CD14-positive monocyte (primary cell): ENCODE measurements at regions not wholly inside any gene's neighbourhood (a gene's known extent, or its start where the extent isn't known, plus 50 kb on each side); places are given as distances from the start of the nearest gene placed in this dataset.
A peak's percentile ranks its signal among the peaks of the same experiment; 100 is the strongest.

Experiments used
- DNase-seq, 3 donors: peaks; one replicate each; pipeline ENCODE4 v3.0.0-alpha.2; 2011 to 2022
- H2AFZ ChIP-seq: 2 replicates; pipeline ENCODE4 v1.6.0; 2012; ENCODE audit warnings: mild to moderate bottlenecking, low read depth, low read length, inconsistent platforms; ENCODE audit not compliant: insufficient read depth, poor library complexity, severe bottlenecking
- H3K27ac ChIP-seq, 2 donors: 1 replicate in 1 of 2; 2 replicates in 1 of 2; pipeline ENCODE4 v1.5.1; 2012 to 2013; ENCODE audit warnings: low read length in 2 of 2, control low read depth in 1 of 2, inconsistent platforms in 1 of 2, low read depth in 1 of 2, mild to moderate bottlenecking in 1 of 2
- H3K27me3 ChIP-seq, 2 donors: one replicate each; pipeline versions ENCODE4 v1.6.0 to v1.6.1; 2011 to 2013; ENCODE audit warnings: low read length in 2 of 2; ENCODE audit not compliant: control insufficient read depth in 2 of 2, insufficient read depth in 2 of 2
- H3K36me3 ChIP-seq, 2 donors: replicated peaks in 1 of 2; 1 replicate in 1 of 2; 2 replicates in 1 of 2; pipeline versions ENCODE4 v1.5.1 to v1.6.1; 2012 to 2013; ENCODE audit warnings: low read length in 2 of 2, control low read depth in 1 of 2, inconsistent platforms in 1 of 2, mild to moderate bottlenecking in 1 of 2; ENCODE audit not compliant: insufficient read depth in 2 of 2, control insufficient read depth in 1 of 2
- H3K4me1 ChIP-seq, 2 donors: 1 replicate in 1 of 2; 2 replicates in 1 of 2; pipeline versions ENCODE4 v1.5.1 to v1.6.1; 2012 to 2013; ENCODE audit warnings: low read length in 2 of 2, control low read depth in 1 of 2, inconsistent platforms in 1 of 2, mild to moderate bottlenecking in 1 of 2, moderate library complexity in 1 of 2; ENCODE audit not compliant: insufficient read depth in 2 of 2, control insufficient read depth in 1 of 2
- H3K4me2 ChIP-seq: replicated peaks from 2 replicates; pipeline ENCODE3; 2012; ENCODE audit warnings: low read length, moderate library complexity, mild to moderate bottlenecking; ENCODE audit not compliant: poor library complexity, severe bottlenecking; ENCODE audit errors: extremely low read depth
- H3K4me3 ChIP-seq, 3 experiments: fragments of 200-600 bp in 1 of 3; sonication (generic) in 1 of 3; replicated peaks in 1 of 3; 1 replicate in 2 of 3; 2 replicates in 1 of 3; pipeline ENCODE4 v1.5.1; 2011 to 2013; ENCODE audit warnings: low read length in 3 of 3, mild to moderate bottlenecking in 3 of 3, control low read depth in 2 of 3, low read depth in 2 of 3, inconsistent platforms in 1 of 3, moderate library complexity in 1 of 3
- H3K79me2 ChIP-seq: 2 replicates; pipeline ENCODE4 v1.6.0; 2012; ENCODE audit warnings: mild to moderate bottlenecking, control low read depth, inconsistent platforms, low read length, moderate library complexity; ENCODE audit not compliant: insufficient read depth
- H3K9ac ChIP-seq: 2 replicates; pipeline ENCODE4 v1.6.0; 2017; ENCODE audit warnings: low read length, mild to moderate bottlenecking; ENCODE audit not compliant: insufficient read depth, poor library complexity, severe bottlenecking
- H3K9me3 ChIP-seq, 2 donors: replicated peaks in 1 of 2; 1 replicate in 1 of 2; 2 replicates in 1 of 2; pipeline versions ENCODE4 v1.5.1 to v1.6.1; 2012 to 2013; ENCODE audit warnings: low read length in 2 of 2, control low read depth in 1 of 2; ENCODE audit not compliant: control insufficient read depth in 1 of 2, insufficient read depth in 1 of 2
- H4K20me1 ChIP-seq: 2 replicates; pipeline ENCODE4 v1.6.0; 2012; ENCODE audit warnings: mild to moderate bottlenecking, low read length, control low read depth, moderate library complexity; ENCODE audit not compliant: insufficient read depth
- H3K27ac Mint-ChIP-seq, 7 donors: one replicate each; pipeline ENCODE4 v1.8.0; 2020; ENCODE audit warnings: mild to moderate bottlenecking in 7 of 7, mixed read lengths in 7 of 7, moderate library complexity in 6 of 7, inconsistent platforms in 2 of 7
- H3K27me3 Mint-ChIP-seq, 3 donors: one replicate each; pipeline ENCODE4 v1.8.0; 2021 to 2022; ENCODE audit warnings: low read depth in 3 of 3, mild to moderate bottlenecking in 3 of 3, mixed read lengths in 3 of 3, moderate library complexity in 3 of 3, inconsistent platforms in 1 of 3
- H3K36me3 Mint-ChIP-seq, 2 donors: one replicate each; pipeline ENCODE4 v1.8.0; 2020; ENCODE audit warnings: mixed read lengths in 2 of 2, inconsistent platforms in 1 of 2, mild to moderate bottlenecking in 1 of 2
- H3K4me1 Mint-ChIP-seq: one replicate; pipeline ENCODE4 v1.8.0; 2020; ENCODE audit warnings: mild to moderate bottlenecking, mixed read lengths
- H3K4me3 Mint-ChIP-seq, 2 donors: one replicate each; pipeline ENCODE4 v1.8.0; 2020; ENCODE audit warnings: mild to moderate bottlenecking in 2 of 2, mixed read lengths in 2 of 2, moderate library complexity in 1 of 2
- H3K9me3 Mint-ChIP-seq, 7 donors: one replicate each; pipeline ENCODE4 v1.8.0; 2020 to 2022; ENCODE audit warnings: mixed read lengths in 7 of 7, mild to moderate bottlenecking in 6 of 7, moderate library complexity in 6 of 7, inconsistent platforms in 2 of 7
- WGBS: methylation state at CpG from one replicate; pipeline ENCODE4 v1.1.5; 2013; ENCODE audit warnings: missing lambda C conversion rate; ENCODE audit not compliant: insufficient coverage; 5-methylcytosine and 5-hydroxymethylcytosine counted together
- intact Hi-C, 2 donors: fragments of 100-400 bp; cut with micrococcal nuclease; formaldehyde crosslinking; loops; one replicate each; pipeline versions ENCODE4 v1.15.0 to v1.15.1; 2023
- TF ChIP-seq, protein P1 (sequence below): fragments of 200-600 bp; IDR thresholded peaks from one replicate; pipeline ENCODE4 v1.8.0; 2022; ENCODE audit warnings: antibody characterized with exemption, mild to moderate bottlenecking

- Histone ChIP-seq H3K4me3 (no peak overlapping the region), H3K79me2 (no peaks in the 10 kb centered on the region), H4K20me1 (no peaks in the 10 kb centered on the region), H3K36me3 (no peaks in the 10 kb centered on the region), H3K4me2 (no peak overlapping the region), H2AFZ (no peak overlapping the region), H3K27ac (no peak overlapping the region), H3K4me1 (no peaks in the 10 kb centered on the region), H3K9me3 (peaks cover 0 to 6% of the 10 kb centered on the region in 2 donors), H3K9ac (no peak overlapping the region), H3K27me3 (no peaks in the 10 kb centered on the region)
- intact Hi-C loops: no loop called here
- Mint-ChIP-seq H3K27me3 (no peaks in the 10 kb centered on the region), H3K9me3 (peaks cover 0 to 5% (median 0%) of the 10 kb centered on the region in 7 donors), H3K27ac (no peak overlapping the region), H3K4me1 (peaks cover 5% of the 10 kb centered on the region), H3K36me3 (no peaks in the 10 kb centered on the region), H3K4me3 (no peak overlapping the region)
- no CpG with 5 or more reads among the region's 1 CpG for WGBS
- TF ChIP-seq, protein P1, sequence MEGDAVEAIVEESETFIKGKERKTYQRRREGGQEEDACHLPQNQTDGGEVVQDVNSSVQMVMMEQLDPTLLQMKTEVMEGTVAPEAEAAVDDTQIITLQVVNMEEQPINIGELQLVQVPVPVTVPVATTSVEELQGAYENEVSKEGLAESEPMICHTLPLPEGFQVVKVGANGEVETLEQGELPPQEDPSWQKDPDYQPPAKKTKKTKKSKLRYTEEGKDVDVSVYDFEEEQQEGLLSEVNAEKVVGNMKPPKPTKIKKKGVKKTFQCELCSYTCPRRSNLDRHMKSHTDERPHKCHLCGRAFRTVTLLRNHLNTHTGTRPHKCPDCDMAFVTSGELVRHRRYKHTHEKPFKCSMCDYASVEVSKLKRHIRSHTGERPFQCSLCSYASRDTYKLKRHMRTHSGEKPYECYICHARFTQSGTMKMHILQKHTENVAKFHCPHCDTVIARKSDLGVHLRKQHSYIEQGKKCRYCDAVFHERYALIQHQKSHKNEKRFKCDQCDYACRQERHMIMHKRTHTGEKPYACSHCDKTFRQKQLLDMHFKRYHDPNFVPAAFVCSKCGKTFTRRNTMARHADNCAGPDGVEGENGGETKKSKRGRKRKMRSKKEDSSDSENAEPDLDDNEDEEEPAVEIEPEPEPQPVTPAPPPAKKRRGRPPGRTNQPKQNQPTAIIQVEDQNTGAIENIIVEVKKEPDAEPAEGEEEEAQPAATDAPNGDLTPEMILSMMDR: no peak
- DNase-seq: no peak
Observed at GRCh38 chr1:188247255-188247654, 1418.5 kb downstream of the PLA2G4A start.

DNA sequence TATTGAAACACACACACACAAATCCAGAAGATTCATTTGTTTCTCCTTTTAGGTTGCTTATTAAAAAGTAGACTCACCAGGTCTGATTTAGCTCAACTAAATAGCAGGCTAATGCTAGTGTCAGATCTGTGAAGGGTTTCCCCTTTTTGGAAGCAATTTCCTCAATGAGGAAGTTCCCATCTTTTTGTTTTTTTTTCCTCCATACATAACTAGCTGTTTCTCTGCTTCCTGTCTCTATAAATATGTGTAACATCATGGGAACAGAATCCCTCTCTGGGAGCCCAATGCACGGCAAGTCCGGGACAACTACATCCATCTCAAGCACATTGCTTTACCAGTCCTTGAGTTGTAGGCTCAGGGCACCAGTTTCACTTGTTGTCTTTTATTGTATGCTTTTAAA lies 1421.1 kb downstream of the PLA2G4A start:
- intact Hi-C loops: no loop called here
- no peaks in the 10 kb centered on the region for H3K27me3 Mint-ChIP-seq
- no peak overlapping the region for H3K27ac Mint-ChIP-seq
- no peaks in the 10 kb centered on the region for H3K36me3 Mint-ChIP-seq
- no peak overlapping the region for H3K4me3 ChIP-seq
- no peaks in the 10 kb centered on the region for H3K27me3 ChIP-seq
- WGBS: no CpG with 5 or more reads among the region's 2 CpGs
- H3K9me3 Mint-ChIP-seq: peaks cover 0 to 1% (median 0%) of the 10 kb centered on the region in 7 donors
- H3K4me2 ChIP-seq: peak overlapping the region; percentile 27
- H2AFZ ChIP-seq: no peak overlapping the region
- H4K20me1 ChIP-seq: no peaks in the 10 kb centered on the region
- peaks cover 5% of the 10 kb centered on the region for H3K4me1 Mint-ChIP-seq
- TF ChIP-seq, protein P1: no peak
- no peak overlapping the region for H3K9ac ChIP-seq
- H3K4me3 Mint-ChIP-seq: no peak overlapping the region
- H3K9me3 ChIP-seq: no peaks in the 10 kb centered on the region
- H3K36me3 ChIP-seq: no peaks in the 10 kb centered on the region
- no peaks in the 10 kb centered on the region for H3K4me1 ChIP-seq
- no peaks in the 10 kb centered on the region for H3K79me2 ChIP-seq
- no peak overlapping the region for H3K27ac ChIP-seq
- DNase-seq: peak in 1 of 3 donors; percentile 12
